ENCODE measurements at regions not wholly inside any gene's neighbourhood (a gene's known extent, or its start where the extent isn't known, plus 50 kb on each side); places are given as distances from the start of the nearest gene placed in this dataset.

GRCh38 chr18:67705748-67706147 is 189.2 kb upstream of the DSEL start:
- TF ChIP-seq YY1 (IDR thresholded peaks at IDR 0.05) (no peak), FOXA2 (IDR thresholded peaks at IDR 0.05) (no peak), CTCF (IDR thresholded peaks at IDR 0.05; ENCODE audit: low read depth, low read length, missing input control) (no peak), REST (IDR thresholded peaks at IDR 0.05) (no peak), ZBTB33 (IDR thresholded peaks at IDR 0.05) (no peak), GABPA (IDR thresholded peaks at IDR 0.05 in 1 of 2, conservative IDR thresholded peaks at IDR 0.05 in 1 of 2) (no peak), TAF1 (conservative IDR thresholded peaks at IDR 0.05) (no peak), EGR1 (IDR thresholded peaks at IDR 0.05; ENCODE audit: low read depth in 2 of 2) (no peak), NR2F2 (IDR thresholded peaks at IDR 0.05) (no peak), MAX (IDR thresholded peaks at IDR 0.05) (no peak), HNF4A (conservative IDR thresholded peaks at IDR 0.05) (no peak), RAD21 (IDR thresholded peaks at IDR 0.05) (no peak), SP1 (IDR thresholded peaks at IDR 0.05) (no peak), ATF3 (IDR thresholded peaks at IDR 0.05) (no peak)

All from liver (tissue), 3 donors.